K562 (cell line): ENCODE measurements at regions not wholly inside any gene's neighbourhood (a gene's known extent, or its start where the extent isn't known, plus 50 kb on each side); places are given as distances from the start of the nearest gene placed in this dataset.

Experiments used
- FOXK1 ChIP-seq: sonication (generic); formaldehyde crosslinking; IDR thresholded peaks from 2 replicates; pipeline ENCODE4 v1.8.0; 2022; ENCODE audit warnings: missing genetic modification reagents, mild to moderate bottlenecking, borderline replicate concordance
- NELFE ChIP-seq: IDR thresholded peaks from 2 replicates; pipeline ENCODE4 v1.6.1; 2011; ENCODE audit warnings: mild to moderate bottlenecking; ENCODE audit not compliant: insufficient read depth, insufficient read length
- SIRT6 ChIP-seq: IDR thresholded peaks from one replicate; pipeline ENCODE4 v1.6.1; 2012; ENCODE audit warnings: low read depth, mild to moderate bottlenecking, control low read depth, inconsistent platforms, low read length, moderate library complexity
- SOX6 ChIP-seq: fragments of 450-650 bp; IDR thresholded peaks from 2 replicates; pipeline ENCODE4 v1.6.1; 2014; ENCODE audit warnings: mild to moderate bottlenecking
- ZNF143 ChIP-seq: sonication (generic); formaldehyde crosslinking; IDR thresholded peaks from 2 replicates; pipeline ENCODE4 v1.9.0; 2022; ENCODE audit warnings: mild to moderate bottlenecking, missing genetic modification reagents
- TF ChIP-seq, protein P1 (sequence below): fragments of 200-600 bp; sonication (generic); IDR thresholded peaks from one replicate; pipeline ENCODE4 v1.6.1; 2012; ENCODE audit warnings: mild to moderate bottlenecking, low read depth, low read length, inconsistent platforms
- TF ChIP-seq, protein P2 (sequence below): fragments of 200-800 bp; sonication (Bioruptor generic); IDR thresholded peaks from 2 replicates; pipeline ENCODE4 v1.6.1; 2016; ENCODE audit warnings: missing genetic modification characterization, missing compliant biosample characterization
- TF ChIP-seq, protein P3 (sequence below): sonication (generic); formaldehyde crosslinking; IDR thresholded peaks from 2 replicates; pipeline ENCODE4 v1.8.1; 2023; ENCODE audit warnings: mild to moderate bottlenecking, missing genetic modification reagents

DNA sequence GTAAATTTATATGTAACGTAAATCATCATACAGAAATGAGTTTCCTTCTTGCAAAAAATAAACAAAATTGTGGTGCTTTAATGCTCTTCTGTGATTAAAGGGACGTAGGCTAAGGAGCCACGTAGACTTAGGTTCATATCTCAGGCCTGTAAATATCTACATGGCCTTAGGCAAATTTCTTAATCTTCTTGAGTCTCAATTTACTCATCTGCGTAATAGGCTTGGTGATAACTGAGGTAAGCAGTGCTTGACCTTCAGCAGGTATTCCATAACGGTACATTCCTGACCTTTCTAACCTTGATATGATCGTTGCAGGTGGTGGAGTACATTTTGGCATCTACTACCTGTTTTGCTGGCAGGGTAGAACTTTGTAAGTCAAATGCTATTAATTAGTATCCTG, 65.2 kb upstream of the TLR3 start (continued):
- TF ChIP-seq, protein P1, sequence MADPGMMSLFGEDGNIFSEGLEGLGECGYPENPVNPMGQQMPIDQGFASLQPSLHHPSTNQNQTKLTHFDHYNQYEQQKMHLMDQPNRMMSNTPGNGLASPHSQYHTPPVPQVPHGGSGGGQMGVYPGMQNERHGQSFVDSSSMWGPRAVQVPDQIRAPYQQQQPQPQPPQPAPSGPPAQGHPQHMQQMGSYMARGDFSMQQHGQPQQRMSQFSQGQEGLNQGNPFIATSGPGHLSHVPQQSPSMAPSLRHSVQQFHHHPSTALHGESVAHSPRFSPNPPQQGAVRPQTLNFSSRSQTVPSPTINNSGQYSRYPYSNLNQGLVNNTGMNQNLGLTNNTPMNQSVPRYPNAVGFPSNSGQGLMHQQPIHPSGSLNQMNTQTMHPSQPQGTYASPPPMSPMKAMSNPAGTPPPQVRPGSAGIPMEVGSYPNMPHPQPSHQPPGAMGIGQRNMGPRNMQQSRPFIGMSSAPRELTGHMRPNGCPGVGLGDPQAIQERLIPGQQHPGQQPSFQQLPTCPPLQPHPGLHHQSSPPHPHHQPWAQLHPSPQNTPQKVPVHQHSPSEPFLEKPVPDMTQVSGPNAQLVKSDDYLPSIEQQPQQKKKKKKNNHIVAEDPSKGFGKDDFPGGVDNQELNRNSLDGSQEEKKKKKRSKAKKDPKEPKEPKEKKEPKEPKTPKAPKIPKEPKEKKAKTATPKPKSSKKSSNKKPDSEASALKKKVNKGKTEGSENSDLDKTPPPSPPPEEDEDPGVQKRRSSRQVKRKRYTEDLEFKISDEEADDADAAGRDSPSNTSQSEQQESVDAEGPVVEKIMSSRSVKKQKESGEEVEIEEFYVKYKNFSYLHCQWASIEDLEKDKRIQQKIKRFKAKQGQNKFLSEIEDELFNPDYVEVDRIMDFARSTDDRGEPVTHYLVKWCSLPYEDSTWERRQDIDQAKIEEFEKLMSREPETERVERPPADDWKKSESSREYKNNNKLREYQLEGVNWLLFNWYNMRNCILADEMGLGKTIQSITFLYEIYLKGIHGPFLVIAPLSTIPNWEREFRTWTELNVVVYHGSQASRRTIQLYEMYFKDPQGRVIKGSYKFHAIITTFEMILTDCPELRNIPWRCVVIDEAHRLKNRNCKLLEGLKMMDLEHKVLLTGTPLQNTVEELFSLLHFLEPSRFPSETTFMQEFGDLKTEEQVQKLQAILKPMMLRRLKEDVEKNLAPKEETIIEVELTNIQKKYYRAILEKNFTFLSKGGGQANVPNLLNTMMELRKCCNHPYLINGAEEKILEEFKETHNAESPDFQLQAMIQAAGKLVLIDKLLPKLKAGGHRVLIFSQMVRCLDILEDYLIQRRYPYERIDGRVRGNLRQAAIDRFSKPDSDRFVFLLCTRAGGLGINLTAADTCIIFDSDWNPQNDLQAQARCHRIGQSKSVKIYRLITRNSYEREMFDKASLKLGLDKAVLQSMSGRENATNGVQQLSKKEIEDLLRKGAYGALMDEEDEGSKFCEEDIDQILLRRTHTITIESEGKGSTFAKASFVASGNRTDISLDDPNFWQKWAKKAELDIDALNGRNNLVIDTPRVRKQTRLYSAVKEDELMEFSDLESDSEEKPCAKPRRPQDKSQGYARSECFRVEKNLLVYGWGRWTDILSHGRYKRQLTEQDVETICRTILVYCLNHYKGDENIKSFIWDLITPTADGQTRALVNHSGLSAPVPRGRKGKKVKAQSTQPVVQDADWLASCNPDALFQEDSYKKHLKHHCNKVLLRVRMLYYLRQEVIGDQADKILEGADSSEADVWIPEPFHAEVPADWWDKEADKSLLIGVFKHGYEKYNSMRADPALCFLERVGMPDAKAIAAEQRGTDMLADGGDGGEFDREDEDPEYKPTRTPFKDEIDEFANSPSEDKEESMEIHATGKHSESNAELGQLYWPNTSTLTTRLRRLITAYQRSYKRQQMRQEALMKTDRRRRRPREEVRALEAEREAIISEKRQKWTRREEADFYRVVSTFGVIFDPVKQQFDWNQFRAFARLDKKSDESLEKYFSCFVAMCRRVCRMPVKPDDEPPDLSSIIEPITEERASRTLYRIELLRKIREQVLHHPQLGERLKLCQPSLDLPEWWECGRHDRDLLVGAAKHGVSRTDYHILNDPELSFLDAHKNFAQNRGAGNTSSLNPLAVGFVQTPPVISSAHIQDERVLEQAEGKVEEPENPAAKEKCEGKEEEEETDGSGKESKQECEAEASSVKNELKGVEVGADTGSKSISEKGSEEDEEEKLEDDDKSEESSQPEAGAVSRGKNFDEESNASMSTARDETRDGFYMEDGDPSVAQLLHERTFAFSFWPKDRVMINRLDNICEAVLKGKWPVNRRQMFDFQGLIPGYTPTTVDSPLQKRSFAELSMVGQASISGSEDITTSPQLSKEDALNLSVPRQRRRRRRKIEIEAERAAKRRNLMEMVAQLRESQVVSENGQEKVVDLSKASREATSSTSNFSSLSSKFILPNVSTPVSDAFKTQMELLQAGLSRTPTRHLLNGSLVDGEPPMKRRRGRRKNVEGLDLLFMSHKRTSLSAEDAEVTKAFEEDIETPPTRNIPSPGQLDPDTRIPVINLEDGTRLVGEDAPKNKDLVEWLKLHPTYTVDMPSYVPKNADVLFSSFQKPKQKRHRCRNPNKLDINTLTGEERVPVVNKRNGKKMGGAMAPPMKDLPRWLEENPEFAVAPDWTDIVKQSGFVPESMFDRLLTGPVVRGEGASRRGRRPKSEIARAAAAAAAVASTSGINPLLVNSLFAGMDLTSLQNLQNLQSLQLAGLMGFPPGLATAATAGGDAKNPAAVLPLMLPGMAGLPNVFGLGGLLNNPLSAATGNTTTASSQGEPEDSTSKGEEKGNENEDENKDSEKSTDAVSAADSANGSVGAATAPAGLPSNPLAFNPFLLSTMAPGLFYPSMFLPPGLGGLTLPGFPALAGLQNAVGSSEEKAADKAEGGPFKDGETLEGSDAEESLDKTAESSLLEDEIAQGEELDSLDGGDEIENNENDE = no peak
- TF ChIP-seq SIRT6 (no peak), SOX6 (no peak), ZNF143 (CRISPR knock-in tag) (no peak), NELFE (no peak), FOXK1 (CRISPR knock-in tag) (no peak)
- TF ChIP-seq, protein P2, sequence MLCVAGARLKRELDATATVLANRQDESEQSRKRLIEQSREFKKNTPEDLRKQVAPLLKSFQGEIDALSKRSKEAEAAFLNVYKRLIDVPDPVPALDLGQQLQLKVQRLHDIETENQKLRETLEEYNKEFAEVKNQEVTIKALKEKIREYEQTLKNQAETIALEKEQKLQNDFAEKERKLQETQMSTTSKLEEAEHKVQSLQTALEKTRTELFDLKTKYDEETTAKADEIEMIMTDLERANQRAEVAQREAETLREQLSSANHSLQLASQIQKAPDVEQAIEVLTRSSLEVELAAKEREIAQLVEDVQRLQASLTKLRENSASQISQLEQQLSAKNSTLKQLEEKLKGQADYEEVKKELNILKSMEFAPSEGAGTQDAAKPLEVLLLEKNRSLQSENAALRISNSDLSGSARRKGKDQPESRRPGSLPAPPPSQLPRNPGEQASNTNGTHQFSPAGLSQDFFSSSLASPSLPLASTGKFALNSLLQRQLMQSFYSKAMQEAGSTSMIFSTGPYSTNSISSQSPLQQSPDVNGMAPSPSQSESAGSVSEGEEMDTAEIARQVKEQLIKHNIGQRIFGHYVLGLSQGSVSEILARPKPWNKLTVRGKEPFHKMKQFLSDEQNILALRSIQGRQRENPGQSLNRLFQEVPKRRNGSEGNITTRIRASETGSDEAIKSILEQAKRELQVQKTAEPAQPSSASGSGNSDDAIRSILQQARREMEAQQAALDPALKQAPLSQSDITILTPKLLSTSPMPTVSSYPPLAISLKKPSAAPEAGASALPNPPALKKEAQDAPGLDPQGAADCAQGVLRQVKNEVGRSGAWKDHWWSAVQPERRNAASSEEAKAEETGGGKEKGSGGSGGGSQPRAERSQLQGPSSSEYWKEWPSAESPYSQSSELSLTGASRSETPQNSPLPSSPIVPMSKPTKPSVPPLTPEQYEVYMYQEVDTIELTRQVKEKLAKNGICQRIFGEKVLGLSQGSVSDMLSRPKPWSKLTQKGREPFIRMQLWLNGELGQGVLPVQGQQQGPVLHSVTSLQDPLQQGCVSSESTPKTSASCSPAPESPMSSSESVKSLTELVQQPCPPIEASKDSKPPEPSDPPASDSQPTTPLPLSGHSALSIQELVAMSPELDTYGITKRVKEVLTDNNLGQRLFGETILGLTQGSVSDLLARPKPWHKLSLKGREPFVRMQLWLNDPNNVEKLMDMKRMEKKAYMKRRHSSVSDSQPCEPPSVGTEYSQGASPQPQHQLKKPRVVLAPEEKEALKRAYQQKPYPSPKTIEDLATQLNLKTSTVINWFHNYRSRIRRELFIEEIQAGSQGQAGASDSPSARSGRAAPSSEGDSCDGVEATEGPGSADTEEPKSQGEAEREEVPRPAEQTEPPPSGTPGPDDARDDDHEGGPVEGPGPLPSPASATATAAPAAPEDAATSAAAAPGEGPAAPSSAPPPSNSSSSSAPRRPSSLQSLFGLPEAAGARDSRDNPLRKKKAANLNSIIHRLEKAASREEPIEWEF (CRISPR knock-in tag) = no peak
- TF ChIP-seq, protein P3, sequence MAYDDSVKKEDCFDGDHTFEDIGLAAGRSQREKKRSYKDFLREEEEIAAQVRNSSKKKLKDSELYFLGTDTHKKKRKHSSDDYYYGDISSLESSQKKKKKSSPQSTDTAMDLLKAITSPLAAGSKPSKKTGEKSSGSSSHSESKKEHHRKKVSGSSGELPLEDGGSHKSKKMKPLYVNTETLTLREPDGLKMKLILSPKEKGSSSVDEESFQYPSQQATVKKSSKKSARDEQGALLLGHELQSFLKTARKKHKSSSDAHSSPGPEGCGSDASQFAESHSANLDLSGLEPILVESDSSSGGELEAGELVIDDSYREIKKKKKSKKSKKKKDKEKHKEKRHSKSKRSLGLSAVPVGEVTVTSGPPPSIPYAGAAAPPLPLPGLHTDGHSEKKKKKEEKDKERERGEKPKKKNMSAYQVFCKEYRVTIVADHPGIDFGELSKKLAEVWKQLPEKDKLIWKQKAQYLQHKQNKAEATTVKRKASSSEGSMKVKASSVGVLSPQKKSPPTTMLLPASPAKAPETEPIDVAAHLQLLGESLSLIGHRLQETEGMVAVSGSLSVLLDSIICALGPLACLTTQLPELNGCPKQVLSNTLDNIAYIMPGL (CRISPR knock-in tag) = no peak
